ENCODE measurements at regions not wholly inside any gene's neighbourhood (a gene's known extent, or its start where the extent isn't known, plus 50 kb on each side); places are given as distances from the start of the nearest gene placed in this dataset.
"Not testable (repeated sequence)": the region's sequence is repeated elsewhere in the genome, so short reads cannot be mapped to it uniquely, and the experiment has no call there.

GRCh38 chr7:155381852-155382801, 75.8 kb upstream of the EN2 start:
- no peaks in the 10 kb centered on the region for H3K36me3 ChIP-seq
- DNase-seq (ENCODE audit: extremely low spot score in 2 of 2): no peak
- no peak for TF ChIP-seq POLR2AphosphoS5 (IDR thresholded peaks at IDR 0.05; ENCODE audit: insufficient read depth in 1 of 2, low read depth in 1 of 2)
- no peak for TF ChIP-seq POLR2A (IDR thresholded peaks at IDR 0.05)
- no peak for TF ChIP-seq CTCF (IDR thresholded peaks at IDR 0.05)
- no peak overlapping the region for H3K27ac ChIP-seq
- no peaks in the 10 kb centered on the region for H3K9me3 ChIP-seq
- H3K4me1 ChIP-seq: peaks cover 24% of the 10 kb centered on the region
- intact Hi-C loops (cut with DNase I): no loop called here
- peak overlapping the region in 1 of 2 donors; percentile 16 for H3K4me3 ChIP-seq
- H3K27me3 ChIP-seq: peaks cover 16% of the 10 kb centered on the region

- Histone ChIP-seq H3K27me3 (peaks cover 16% of the 10 kb centered on the region), H3K36me3 (no peaks in the 10 kb centered on the region), H3K4me1 (peaks cover 23% of the 10 kb centered on the region), H3K4me3 (no peak overlapping the region), H3K27ac (no peak overlapping the region), H3K9me3 (no peaks in the 10 kb centered on the region)
- intact Hi-C loops (cut with DNase I): no loop called here
- no peak for DNase-seq (ENCODE audit: extremely low spot score in 2 of 2)
- no peak for TF ChIP-seq POLR2A (IDR thresholded peaks at IDR 0.05)
- no peak for TF ChIP-seq CTCF (IDR thresholded peaks at IDR 0.05)
- TF ChIP-seq POLR2AphosphoS5 (IDR thresholded peaks at IDR 0.05; ENCODE audit: insufficient read depth in 1 of 2, low read depth in 1 of 2): no peak
These were observed 75.1 kb upstream of the EN2 start for GRCh38 chr7:155382802-155383171.

GRCh38 chr7:155383756-155384491, 74.0 kb upstream of the EN2 start:
- H3K9me3 ChIP-seq: no peaks in the 10 kb centered on the region
- peaks cover 15% of the 10 kb centered on the region for H3K4me1 ChIP-seq
- no peak for DNase-seq (ENCODE audit: extremely low spot score in 2 of 2)
- no peak overlapping the region for H3K4me3 ChIP-seq
- H3K27me3 ChIP-seq: peaks cover 16% of the 10 kb centered on the region
- no peak for TF ChIP-seq POLR2AphosphoS5 (IDR thresholded peaks at IDR 0.05; ENCODE audit: insufficient read depth in 1 of 2, low read depth in 1 of 2)
- TF ChIP-seq POLR2A (IDR thresholded peaks at IDR 0.05): no peak
- no peak for TF ChIP-seq CTCF (IDR thresholded peaks at IDR 0.05)
- intact Hi-C loops (cut with DNase I): no loop called here
- no peaks in the 10 kb centered on the region for H3K36me3 ChIP-seq
- no peak overlapping the region for H3K27ac ChIP-seq

GRCh38 chr7:155384751-155385150, 73.2 kb upstream of the EN2 start:
- peaks cover 16% of the 10 kb centered on the region for H3K27me3 ChIP-seq

GRCh38 chr7:155385182-155385581, 72.7 kb upstream of the EN2 start:
- H3K27ac ChIP-seq; DNase-seq (ENCODE audit: extremely low spot score in 2 of 2); H3K36me3 ChIP-seq; intact Hi-C loops (cut with DNase I); H3K4me3 ChIP-seq; H3K9me3 ChIP-seq: not testable (repeated sequence)
- peaks cover 15% of the 10 kb centered on the region for H3K4me1 ChIP-seq
- H3K27me3 ChIP-seq: peaks cover 16% of the 10 kb centered on the region

More at GRCh38 chr7:155384751-155385150, 73.2 kb upstream of the EN2 start:
- Histone ChIP-seq H3K36me3 (no peaks in the 10 kb centered on the region), H3K9me3 (no peaks in the 10 kb centered on the region), H3K4me3 (no peak overlapping the region), H3K4me1 (peaks cover 15% of the 10 kb centered on the region), H3K27ac (no peak overlapping the region)
- TF ChIP-seq CTCF (IDR thresholded peaks at IDR 0.05) (no peak), POLR2A (IDR thresholded peaks at IDR 0.05) (no peak), POLR2AphosphoS5 (IDR thresholded peaks at IDR 0.05; ENCODE audit: insufficient read depth in 1 of 2, low read depth in 1 of 2) (no peak)
- no peak for DNase-seq (ENCODE audit: extremely low spot score in 2 of 2)
- intact Hi-C loops (cut with DNase I): no loop called here
